GOT3 (cell line): ENCODE measurements at regions not wholly inside any gene's neighbourhood (a gene's known extent, or its start where the extent isn't known, plus 50 kb on each side); places are given as distances from the start of the nearest gene placed in this dataset.
"Not testable (repeated sequence)": the region's sequence is repeated elsewhere in the genome, so short reads cannot be mapped to it uniquely, and the experiment has no call there.

Experiments used
- DNase-seq: peaks from one replicate; lab custom pipeline; 2025; ENCODE audit warnings: mixed read lengths; lab: John Stamatoyannopoulos, UW

- DNase-seq: no peak
Observed at GRCh38 chr6:74018825-74019224, 322.8 kb downstream of the CD109 start.

- DNase-seq: no peak
Observed at GRCh38 chr6:74015427-74015826, 319.4 kb downstream of the CD109 start.

- no peak for DNase-seq
Observed at GRCh38 chr6:74000666-74001490, 304.9 kb downstream of the CD109 start.

- DNase-seq: not testable (repeated sequence)
Observed at GRCh38 chr6:73990609-73991238, 294.7 kb downstream of the CD109 start.

GRCh38 chr6:73989428-73989827 lies 293.4 kb downstream of the CD109 start:
- no peak for DNase-seq

- DNase-seq: no peak
Observed at GRCh38 chr6:73985891-73986290, 289.9 kb downstream of the CD109 start.

GRCh38 chr6:73984571-73985210 lies 288.7 kb downstream of the CD109 start:
- no peak for DNase-seq

GRCh38 chr6:73983367-73983766 lies 287.4 kb downstream of the CD109 start:
- no peak for DNase-seq

GRCh38 chr6:73980096-73980495 lies 284.1 kb downstream of the CD109 start:
- DNase-seq: no peak

GRCh38 chr6:73978330-73978729 lies 282.3 kb downstream of the CD109 start:
- no peak for DNase-seq

GRCh38 chr6:73972518-73972917 lies 276.5 kb downstream of the CD109 start:
- not testable (repeated sequence) for DNase-seq

GRCh38 chr6:73969971-73970970 lies 274.3 kb downstream of the CD109 start:
- DNase-seq: no peak

- DNase-seq: no peak
Observed at GRCh38 chr6:73968221-73968757, 272.3 kb downstream of the CD109 start.

GRCh38 chr6:73965539-73966029 lies 269.6 kb downstream of the CD109 start:
- DNase-seq: no peak

- DNase-seq: no peak
Observed at GRCh38 chr6:73964241-73964854, 268.3 kb downstream of the CD109 start.

GRCh38 chr6:73962884-73963283 lies 266.9 kb downstream of the CD109 start:
- no peak for DNase-seq

GRCh38 chr6:73956305-73956704 lies 260.3 kb downstream of the CD109 start:
- no peak for DNase-seq

GRCh38 chr6:73955800-73956199 lies 259.8 kb downstream of the CD109 start:
- DNase-seq: no peak

GRCh38 chr6:73954881-73955280 lies 258.9 kb downstream of the CD109 start:
- no peak for DNase-seq

GRCh38 chr6:73951183-73951582 lies 255.2 kb downstream of the CD109 start:
- no peak for DNase-seq
